ENCODE measurements at regions not wholly inside any gene's neighbourhood (a gene's known extent, or its start where the extent isn't known, plus 50 kb on each side); places are given as distances from the start of the nearest gene placed in this dataset.

GRCh38 chr6:169044381-169045230, 209.0 kb downstream of the THBS2 start:
- no peak for DNase-seq

GRCh38 chr6:169042061-169042460, 211.6 kb downstream of the THBS2 start:
- no peak for DNase-seq

DNA sequence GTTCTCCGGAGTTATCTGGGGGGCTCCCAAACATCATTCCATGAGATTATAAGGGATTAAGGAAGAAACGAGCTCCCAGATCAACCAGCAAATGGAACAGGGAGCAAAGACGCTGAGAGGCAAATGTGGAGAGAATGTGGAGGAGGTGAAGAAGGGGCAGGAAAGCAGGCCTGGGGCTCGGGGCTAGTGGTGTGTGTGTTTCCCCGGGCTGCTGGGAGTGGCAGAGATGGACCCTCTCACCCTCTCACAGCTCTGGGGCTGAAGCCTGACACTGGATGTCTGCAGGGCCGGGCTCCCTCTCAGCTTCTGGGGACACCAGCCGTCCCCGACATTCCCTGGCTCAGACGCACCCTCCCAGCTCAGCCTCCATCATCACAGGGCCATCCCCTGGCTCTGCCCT, 212.6 kb downstream of the THBS2 start:
- no peak for DNase-seq

DNA sequence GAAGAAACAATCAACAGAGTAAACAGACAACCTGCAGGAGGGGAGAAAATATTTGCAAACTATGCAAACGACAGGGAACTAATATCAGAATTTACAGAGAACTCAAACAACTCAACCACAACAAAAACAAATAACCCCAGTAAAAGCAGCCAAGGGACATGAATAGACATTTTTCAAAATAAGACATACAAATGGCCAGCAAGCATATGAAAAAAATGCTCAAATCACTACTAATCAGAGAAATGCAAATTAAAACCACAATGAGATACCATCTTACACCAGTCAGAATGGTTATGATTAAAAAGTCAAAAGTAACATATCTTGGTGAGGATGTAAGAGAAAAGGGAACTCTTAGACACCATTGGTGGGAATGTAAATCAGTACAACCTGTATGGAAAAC, 215.0 kb downstream of the THBS2 start:
- DNase-seq, result no peak

DNA sequence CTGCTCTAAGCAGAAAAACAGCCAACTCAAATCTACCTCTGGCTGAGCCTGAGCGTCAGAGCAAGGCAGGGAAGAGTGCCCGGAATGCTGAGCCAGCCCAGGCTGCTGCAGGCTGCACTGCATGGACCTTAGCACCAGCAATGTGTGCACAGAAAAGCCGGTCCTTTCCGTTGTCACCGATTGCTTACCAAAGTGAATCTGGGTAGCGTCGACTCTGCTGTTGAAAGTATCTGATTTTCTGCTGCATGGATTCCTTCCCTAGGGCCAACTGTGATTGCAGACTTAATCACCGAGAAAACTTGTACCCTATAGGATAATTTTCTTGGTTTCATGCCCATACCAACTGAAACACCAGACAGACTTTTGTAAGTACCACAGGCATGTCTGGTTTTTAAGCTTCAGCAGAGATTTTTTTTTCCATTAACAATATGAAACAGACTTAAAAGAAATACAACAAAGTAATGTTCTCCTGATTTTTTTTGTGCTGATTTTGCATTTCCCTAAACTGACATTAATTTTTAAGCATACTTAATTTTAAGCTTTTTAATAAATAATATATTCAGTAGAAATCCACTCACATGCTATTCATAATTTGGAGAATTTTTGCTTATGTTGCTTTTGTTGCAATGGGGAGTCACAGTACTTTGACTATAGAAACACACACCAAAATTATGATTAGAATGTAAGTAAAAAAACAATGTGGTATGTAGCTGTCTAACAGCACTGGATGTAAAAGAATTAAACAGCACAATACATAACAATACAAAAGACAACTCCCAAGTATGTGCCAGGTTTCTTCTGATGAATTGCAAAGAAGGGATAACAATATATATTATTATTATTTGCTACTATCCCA, 218.0 kb downstream of the THBS2 start:
- no peak for DNase-seq

DNA sequence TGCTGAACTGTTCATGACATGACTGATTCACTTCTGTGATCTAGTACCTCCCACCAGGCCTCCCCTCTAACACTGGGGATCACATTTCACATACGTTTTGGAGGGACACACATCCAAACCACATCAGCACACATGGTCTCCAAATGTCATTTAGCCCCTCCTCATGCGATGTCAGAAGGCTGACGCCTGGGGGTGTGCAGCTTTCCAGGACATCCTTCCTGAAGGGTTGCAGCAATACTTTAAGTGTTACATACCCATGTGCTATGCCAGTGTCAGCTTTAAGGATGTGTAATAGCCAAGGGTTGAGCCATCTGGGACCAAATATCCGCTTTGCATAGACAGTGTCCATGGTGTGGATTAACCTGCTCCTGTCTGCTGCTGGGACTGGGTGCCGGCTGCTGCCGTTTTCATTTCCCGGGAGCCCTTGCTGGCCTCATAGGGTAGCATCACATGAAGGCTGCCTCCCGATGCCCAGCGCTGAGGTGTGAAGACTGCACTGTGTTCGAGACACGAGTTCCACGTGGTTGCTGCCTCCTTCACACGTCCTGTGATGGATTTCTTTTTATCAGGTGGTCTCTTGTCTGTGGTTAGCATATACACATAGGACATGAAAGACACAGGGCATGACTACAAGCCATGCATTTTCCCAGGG, 219.0 kb downstream of the THBS2 start:
- DNase-seq, result no peak

GRCh38 chr6:169029861-169030260, 223.8 kb downstream of the THBS2 start:
- no peak for DNase-seq

GRCh38 chr6:169028343-169028742, 225.3 kb downstream of the THBS2 start:
- no peak for DNase-seq

DNA sequence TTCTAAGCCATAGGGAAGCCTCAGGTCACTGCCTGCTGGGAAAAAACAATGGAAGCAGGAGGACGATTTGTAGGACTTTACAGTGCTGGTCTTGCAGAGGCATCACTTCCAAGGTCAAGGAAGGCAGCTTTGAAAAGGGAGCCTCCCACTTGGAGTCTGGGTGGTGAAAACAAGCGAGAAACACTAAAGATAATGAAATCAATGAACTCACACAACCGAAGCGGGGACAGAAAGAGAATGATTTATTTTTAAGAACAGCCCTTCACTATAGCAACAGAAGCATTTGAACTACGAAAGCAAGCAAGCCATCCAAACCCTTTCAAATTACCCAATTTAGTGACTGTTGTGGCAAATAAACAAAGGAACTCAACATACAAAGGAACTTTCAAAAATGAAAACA, 227.5 kb downstream of the THBS2 start:
- no peak for DNase-seq

DNA sequence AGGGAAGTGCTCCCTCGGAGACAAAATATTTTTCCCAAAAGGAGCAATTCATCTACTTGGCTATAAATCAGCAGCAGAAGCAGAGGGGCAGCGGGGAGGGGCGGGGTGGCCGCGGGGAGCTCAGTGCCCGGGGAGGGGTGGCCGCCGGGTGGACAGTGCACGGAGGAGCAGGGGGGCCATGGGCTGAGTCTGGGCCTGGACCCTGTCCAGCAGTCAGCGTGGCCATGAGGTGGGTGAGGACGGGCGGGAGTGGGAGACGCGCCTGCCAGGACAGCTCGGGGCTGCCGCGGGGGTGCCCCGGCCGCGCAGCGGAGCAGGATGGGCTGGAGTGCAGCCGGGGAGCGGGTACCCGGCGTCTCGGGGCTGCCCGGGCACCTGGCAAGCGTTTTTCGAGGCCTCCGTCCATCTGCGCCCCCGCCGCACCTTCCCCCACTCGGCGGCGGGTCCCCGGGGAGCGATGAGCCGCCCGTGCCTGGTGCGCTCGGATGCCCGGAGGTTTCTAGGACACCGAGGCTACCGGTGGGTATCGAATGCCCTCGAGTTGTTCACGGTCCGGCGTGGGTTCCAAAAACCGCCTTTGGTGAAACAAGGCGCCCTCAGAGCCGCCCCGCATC, 229.5 kb downstream of the THBS2 start:
- no peak for DNase-seq

GRCh38 chr6:169023161-169023874, 230.3 kb downstream of the THBS2 start:
- no peak for DNase-seq

- no peak for DNase-seq
These were observed 231.6 kb downstream of the THBS2 start for GRCh38 chr6:169022079-169022478.

DNA sequence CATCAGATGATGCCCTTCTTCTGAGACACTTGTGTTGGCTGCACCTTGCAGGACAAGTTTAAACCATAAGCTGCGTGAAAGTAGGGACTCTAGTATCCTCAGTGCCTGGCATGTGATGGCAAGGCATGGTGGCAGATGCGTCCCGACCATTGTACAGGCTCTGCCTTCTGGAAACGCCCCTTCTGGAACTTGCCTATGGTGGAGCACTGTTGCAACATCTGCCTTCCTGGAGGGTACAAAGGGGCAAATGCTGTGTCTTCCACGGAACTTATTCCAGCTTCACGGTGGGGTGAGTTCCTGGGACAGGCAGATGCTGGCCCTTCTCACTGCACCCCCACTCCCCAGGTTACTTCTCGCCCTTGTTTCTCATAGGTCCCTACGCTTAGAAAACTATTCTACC, 232.8 kb downstream of the THBS2 start:
- no peak for DNase-seq

DNA sequence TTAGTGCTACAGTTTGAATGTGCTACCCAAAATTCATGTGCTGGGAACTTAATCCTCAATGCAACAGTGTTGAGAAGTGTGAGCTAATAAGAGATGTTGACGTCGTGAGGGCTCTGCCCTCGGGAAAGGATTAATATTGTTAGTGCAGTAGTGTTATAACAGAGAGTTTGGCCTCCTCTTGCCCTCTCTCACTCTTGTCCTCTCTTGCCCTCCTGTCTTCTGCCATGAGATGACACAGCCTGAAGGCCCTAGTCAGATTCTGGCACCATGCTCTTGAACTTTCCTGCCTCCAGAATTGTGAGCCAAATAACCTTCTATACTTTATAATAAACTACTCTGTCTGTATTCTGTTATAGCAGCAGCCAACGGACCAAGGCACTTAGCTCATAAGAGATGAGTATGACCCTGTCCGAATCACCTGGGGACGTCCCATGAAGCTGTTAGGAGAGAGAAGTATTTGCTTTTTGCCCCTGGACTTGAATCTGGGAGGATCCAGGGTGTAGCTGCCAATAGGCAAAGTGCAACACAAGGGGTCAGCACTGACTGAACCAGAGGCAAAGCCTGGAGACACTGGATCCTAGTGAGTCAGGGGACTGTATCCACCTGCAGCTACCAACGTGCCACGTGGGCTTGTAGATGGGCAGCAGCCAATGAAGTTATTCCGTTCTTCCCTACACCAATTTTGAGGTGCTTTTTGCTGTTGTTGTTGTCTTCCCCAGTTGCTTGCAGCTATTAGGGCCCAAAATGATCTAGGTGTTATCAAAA, 233.7 kb downstream of the THBS2 start:
- DNase-seq, result no peak

GRCh38 chr6:169019111-169019510, 234.5 kb downstream of the THBS2 start:
- no peak for DNase-seq

DNA sequence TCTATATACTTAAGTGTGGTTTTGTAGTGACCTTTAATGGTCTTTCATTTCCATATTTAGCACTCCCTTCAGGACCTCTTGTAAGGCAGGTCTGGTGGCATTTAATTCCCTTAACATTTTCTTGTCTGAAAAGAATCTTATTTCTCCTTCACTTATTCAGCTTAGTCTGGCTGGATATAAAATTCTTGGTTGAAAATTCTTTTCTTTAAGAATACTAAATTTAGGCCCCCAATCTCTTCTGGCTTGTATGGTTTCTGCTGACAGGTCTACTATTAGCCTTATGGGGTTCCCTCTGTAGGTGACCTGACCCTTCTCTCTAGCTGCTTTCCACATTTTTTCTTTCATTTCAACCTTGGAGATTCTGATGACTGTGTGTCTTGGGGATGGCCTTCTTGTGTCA, 236.9 kb downstream of the THBS2 start:
- no peak for DNase-seq

DNA sequence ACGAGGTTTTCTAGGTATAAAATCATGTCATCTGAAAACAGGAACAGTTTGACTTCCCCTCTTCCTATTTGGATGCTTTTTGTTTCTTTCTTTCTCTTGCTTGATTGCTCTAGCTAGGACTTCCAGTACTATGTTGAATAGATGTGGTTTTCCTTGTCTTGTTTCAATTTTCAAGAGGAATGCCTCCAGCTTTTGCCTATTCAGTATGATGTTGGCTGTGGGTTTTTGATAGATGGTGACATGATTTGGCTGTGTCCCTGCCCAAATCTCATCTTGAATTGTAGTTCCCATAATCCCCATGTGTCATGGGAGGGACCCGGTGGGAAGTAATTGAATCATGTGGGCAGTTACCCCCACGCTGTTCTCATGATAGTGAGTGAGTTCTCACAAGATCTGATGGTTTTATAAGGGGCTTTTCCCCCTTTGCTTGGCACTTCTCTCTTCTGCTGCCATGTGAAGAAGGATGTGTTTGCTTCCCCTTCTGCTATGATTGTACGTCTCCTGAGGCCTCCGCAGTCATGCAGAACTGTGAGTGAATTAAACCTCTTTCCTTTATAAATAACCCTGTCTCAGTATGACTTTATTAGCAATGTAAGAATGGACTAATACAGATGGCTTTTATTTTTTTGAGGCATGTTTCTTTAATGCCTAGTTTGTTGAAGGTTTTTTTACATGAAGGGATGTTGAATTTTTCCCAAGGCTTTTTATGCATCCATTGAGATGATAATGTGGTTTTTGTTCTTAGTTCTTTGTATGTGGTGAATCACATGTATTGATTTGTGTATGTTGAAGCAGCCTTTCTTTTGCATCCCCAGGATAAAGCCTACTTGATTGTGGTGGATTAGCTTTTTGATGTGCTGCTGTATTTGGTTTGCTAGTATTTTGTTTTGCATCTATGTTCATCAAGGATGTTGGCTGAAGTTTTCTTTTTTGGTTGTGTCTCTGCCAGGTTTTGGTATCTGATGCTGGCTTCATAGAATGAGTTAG, 239.1 kb downstream of the THBS2 start:
- no peak for DNase-seq

DNA sequence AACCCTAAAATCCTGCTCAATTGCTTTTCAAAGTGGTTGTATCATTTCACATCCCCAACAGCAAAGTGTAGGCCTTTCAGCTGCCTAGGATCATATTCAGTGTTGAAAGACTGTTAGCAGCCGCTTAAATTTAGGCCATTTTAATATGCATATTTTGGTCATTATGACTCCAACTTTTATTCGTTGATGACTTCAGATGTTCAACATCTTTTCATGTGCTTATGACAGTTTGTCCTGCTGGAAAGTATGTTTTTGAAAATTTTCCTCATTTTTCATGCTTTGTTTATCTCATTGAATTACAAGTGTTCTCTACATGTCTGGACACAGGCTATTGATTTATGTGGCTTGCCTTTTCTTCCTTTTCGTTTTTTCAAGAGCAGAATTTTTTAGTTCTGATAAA, 244.0 kb downstream of the THBS2 start:
- no peak for DNase-seq

DNA sequence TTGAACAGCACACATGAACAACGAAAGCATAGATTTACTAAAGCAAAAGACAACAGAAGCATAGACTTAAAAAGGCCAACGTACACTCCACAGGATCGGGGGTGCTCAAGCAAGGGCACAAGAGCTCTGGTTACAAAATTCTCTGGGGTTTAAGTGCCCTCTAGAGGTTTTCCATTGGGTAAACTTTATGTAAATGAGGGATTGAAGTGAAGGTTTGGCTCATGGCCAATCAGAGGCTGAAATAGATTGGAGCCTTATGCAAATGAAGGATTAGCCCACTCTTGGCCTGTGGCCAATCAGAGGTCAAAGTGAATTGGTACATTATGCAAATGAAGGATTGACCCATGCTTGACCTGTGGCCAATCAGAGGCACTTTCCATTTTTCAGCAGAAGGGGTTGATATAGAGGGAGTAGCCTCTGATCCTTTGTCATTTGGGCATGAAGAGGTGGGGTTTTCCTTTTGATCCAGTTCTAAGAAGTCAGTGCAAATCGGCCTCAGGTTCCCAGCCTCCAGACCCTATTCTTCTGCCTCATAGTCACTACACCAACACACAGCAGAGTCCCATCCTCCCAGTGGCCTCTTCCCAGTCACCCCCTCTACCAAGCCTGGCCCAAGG, 244.9 kb downstream of the THBS2 start:
- no peak for DNase-seq

GRCh38 chr6:169005166-169005565, 248.5 kb downstream of the THBS2 start:
- no peak for DNase-seq

All from NCI-H774 (cell line).